ENCODE measurements at regions not wholly inside any gene's neighbourhood (a gene's known extent, or its start where the extent isn't known, plus 50 kb on each side); places are given as distances from the start of the nearest gene placed in this dataset.
"Not testable (repeated sequence)": the region's sequence is repeated elsewhere in the genome, so short reads cannot be mapped to it uniquely, and the experiment has no call there.

GRCh38 chr12:75648856-75649255, 137.4 kb upstream of the KRR1 start:
- DNase-seq (ENCODE audit: low read depth), result no peak

- DNase-seq (ENCODE audit: low read depth), result no peak
Observed at GRCh38 chr12:75646329-75647210, 135.2 kb upstream of the KRR1 start.

GRCh38 chr12:75644472-75645072, 133.2 kb upstream of the KRR1 start:
- DNase-seq (ENCODE audit: low read depth), result no peak

DNA sequence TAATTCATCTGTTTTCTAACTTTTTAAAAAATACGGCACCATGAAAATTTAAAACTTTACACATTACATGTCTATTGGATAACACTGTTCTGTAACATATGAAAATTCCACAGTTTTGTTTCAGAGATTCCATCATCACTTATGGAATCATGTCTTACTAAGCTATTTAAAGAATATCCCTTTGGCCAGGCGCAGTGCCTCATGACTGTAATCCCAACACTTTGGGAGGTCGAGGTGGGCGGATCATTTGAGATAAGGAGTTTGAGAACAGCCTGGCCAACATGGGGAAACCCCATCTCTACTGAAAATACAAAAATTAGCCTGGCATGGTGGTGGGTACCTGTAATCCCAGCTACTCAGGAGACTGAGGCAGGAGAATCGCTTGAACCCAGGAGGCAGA, 131.7 kb upstream of the KRR1 start:
- not testable (repeated sequence) for DNase-seq (ENCODE audit: low read depth)

- DNase-seq (ENCODE audit: low read depth), result peak; percentile 69
Observed at GRCh38 chr12:75642226-75642625, 130.8 kb upstream of the KRR1 start.

DNA sequence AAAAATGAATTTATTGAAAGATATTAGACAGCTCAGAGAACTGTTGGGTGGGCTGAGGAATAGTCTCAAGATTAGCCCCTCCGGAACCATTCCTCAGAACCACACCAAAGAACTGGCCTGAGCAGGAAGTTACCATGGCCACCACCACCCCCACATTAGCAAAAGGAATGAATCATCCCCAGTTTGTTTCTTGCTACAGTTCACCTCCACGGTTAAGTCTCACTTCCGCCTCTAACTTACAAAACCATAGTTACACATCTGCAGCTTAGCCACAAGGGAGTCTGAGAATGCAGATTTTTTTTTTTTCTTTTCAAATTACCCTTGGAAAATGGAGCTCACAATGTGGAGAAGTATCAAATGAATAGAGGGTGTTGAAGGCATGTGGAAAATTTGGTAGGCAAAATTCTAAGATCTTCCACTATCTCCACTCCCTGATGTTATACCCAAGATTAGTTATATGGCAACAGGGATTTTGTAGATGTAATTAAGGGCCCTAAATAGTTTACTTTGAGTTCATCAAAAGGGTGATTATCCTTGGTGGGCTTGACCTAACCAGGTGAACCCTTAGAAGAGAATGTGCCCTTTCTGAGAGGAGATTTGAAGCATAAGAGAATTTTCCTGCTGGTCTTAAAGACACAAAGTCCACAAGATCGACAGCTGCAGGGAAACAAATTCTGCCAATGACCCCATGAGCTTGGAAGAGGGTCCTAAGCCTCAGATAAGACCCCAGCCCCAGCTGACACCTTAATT, 129.8 kb upstream of the KRR1 start:
- peak; percentile 99 for DNase-seq (ENCODE audit: low read depth)

- DNase-seq (ENCODE audit: low read depth), result no peak
Observed at GRCh38 chr12:75638792-75639191, 127.4 kb upstream of the KRR1 start.

- DNase-seq (ENCODE audit: low read depth), result no peak
Observed at GRCh38 chr12:75636607-75637006, 125.2 kb upstream of the KRR1 start.

GRCh38 chr12:75635606-75636444, 124.4 kb upstream of the KRR1 start:
- DNase-seq (ENCODE audit: low read depth), result peak; percentile 91

- DNase-seq (ENCODE audit: low read depth), result no peak
Observed at GRCh38 chr12:75634244-75635222, 123.1 kb upstream of the KRR1 start.

DNA sequence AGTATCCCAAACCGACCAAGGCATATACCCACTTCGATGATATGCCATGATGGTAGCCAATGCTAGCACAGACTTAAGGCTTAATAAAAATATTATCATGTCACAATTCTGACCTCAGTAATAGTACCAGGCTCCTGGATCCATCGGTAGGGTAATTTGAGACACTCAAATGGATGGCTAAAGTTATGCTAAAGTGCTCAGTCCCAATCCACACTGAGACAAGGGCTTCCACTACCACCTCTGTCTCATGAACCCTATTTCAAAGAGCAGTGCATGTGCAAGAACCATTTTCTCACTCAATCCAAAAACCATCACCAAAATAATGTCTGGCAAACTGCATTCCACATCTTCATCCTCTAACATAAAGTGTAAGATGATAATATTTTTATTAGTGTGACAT, 122.4 kb upstream of the KRR1 start:
- no peak for DNase-seq (ENCODE audit: low read depth)

DNA sequence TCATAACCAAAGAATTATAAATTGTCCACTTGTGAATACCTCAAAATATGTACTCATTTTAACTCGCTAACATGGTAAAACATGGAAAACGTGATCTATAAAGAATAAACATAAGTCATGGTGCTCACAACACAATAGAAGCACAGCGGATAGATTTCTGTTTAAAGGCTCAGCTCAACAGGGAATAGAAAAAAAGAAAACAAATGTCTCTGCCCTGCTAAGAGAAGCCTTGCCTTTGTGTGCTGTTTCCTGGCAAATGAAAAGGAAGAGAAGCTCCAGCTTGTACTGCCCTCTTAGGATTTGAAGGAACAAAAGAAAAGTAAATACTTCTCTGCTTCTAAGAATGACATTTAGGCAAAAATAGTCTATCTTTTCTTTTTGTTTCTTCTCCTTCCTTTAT, 121.0 kb upstream of the KRR1 start:
- no peak for DNase-seq (ENCODE audit: low read depth)

- DNase-seq (ENCODE audit: low read depth), result no peak
Observed at GRCh38 chr12:75631831-75632230, 120.4 kb upstream of the KRR1 start.

GRCh38 chr12:75630091-75630490, 118.7 kb upstream of the KRR1 start:
- no peak for DNase-seq (ENCODE audit: low read depth)

- no peak for DNase-seq (ENCODE audit: low read depth)
Observed at GRCh38 chr12:75628916-75629315, 117.5 kb upstream of the KRR1 start.

DNA sequence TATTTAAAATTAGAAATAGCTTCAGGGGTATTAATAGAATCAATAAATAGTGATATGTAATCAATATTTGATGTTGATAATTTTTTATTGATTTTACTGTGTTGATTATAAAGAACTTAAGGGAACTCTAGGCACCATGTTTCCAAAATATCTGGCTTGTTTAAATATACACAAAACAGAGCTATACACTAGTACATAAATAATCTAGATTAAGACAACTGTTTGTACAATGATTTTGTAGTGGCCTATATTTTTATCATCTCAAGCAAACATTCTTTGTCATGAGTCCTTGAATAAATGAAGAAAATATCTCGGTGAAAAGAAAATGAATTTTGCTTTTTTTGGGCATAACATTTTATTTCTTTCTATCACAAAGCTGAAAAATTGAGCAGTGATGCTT, 117.1 kb upstream of the KRR1 start:
- DNase-seq (ENCODE audit: low read depth), result no peak

- DNase-seq (ENCODE audit: low read depth), result peak; percentile 47
Observed at GRCh38 chr12:75623631-75624154, 112.3 kb upstream of the KRR1 start.

DNA sequence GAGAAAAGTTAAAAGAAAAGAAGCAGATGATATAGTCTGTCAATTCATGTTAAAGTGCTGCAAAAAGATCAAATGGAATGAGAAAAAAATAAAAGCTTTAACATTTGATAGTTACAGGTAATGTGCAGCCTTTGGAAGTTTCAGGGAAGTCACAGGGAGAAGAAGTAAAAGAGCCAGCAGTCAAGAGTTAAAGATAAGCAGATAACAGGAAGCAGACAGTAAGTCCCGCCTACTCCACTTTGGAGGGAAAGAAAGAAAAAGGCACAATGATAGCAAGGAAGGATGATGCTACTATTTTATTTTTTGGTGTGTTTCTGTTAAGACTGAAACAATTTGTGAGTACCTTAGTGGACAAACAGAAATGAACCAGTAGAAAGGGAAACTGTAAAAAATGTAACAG, 111.1 kb upstream of the KRR1 start:
- DNase-seq (ENCODE audit: low read depth), result no peak

DNA sequence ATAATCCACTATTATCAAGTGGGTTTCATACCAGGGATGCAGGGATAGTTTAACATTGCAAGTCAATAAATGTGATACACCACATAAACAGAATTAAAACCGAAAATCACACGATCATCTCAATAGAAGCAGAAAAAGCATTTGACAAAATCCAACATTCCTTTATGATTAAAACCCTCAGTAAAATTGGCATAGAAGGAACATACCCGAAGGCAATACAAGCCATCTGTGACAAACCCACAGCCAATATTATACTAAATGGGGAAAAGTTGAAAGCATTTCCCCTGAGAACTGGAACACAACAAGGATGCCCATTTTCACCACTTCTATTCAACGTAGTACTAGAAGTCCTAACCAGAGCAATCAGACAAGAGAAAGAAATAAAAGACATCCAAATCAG, 103.0 kb upstream of the KRR1 start:
- not testable (repeated sequence) for DNase-seq (ENCODE audit: low read depth)

DNA sequence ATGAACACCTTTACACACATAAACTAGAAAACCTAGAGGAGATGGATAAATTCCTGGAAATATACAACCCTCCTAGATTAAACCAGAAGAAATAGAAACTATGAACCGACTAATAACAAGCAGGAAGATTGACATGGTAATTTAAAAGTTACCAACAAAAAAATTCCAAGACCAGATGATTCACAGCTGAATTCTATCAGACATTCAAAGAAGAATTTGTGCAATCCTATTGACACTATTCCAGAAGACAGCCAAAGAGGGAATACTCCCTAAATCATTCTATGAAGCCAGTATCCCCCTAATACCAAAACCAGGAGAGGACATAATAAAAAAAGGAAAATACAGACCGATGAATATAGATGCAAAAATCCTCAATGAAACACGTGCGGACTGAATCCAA, 102.6 kb upstream of the KRR1 start:
- DNase-seq (ENCODE audit: low read depth), result no peak

Measured in renal cortical epithelial cell (primary cell).